Skin epidermis (tissue), 12 donors: ENCODE measurements at regions not wholly inside any gene's neighbourhood (a gene's known extent, or its start where the extent isn't known, plus 50 kb on each side); places are given as distances from the start of the nearest gene placed in this dataset.
"Not testable (repeated sequence)": the region's sequence is repeated elsewhere in the genome, so short reads cannot be mapped to it uniquely, and the experiment has no call there.

ENCODE experiments used
- H3K27ac ChIP-seq, 21 experiments: fragments of 200-600 bp; sonication (generic) in 11 of 21; one replicate each; pipeline ENCODE4 v1.5.0; 2020; ENCODE audit warnings: mild to moderate bottlenecking in 3 of 21, inconsistent platforms in 2 of 21, moderate library complexity in 2 of 21
- H3K4me3 ChIP-seq, 7 experiments: fragments of 200-600 bp; sonication (generic) in 2 of 7; one replicate each; pipeline ENCODE4 v1.5.0; 2020; ENCODE audit warnings: inconsistent platforms in 2 of 7, mild to moderate bottlenecking in 2 of 7, moderate library complexity in 1 of 7

DNA sequence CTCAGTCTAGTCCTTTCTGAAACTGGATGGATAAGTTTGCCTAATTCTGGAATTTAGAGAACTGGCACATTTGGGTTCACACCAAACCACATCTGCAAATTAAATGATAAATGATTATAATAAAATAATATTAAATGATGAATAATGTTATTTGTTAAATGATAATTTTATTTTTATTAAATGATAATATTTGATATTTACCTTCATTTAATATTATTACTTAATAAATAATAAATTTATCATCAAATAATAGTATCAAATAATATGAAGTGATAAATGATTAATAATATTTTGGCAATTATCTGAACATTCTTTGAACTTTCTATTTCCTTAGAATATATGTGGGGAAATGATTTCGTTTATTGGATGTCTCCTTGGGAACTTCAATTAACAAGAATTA is 1604.2 kb downstream of the STIM2 start:
- H3K4me3 ChIP-seq = no peak overlapping the region
- H3K27ac ChIP-seq = no peak overlapping the region

- H3K27ac ChIP-seq, H3K4me3 ChIP-seq: not testable (repeated sequence)
These were observed 1606.2 kb downstream of the STIM2 start for GRCh38 chr4:28466886-28467285.

DNA sequence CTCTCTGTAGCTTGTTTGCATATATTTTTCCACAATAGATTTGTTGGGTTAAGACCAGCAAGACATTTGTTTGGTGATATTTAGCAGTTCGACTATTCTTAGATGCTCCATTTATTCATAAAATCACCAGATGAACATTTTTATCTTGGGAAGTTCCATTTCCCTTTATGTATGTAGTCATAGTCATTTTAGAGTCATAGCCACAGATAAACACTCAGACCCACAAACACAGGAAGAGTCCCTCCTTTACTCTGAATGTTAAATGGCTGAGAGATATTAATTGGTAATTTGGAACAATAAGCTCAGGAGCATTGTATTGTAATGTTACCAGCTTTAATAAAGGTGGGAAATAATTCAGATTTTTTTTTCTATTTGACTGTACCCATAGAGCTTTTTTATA is 1608.7 kb downstream of the STIM2 start:
- Histone ChIP-seq H3K4me3 (no peak overlapping the region), H3K27ac (no peak overlapping the region)

- no peak overlapping the region for H3K4me3 ChIP-seq
These were observed 1609.2 kb downstream of the STIM2 start for GRCh38 chr4:28469886-28470285.

GRCh38 chr4:28475381-28475780 is 1614.7 kb downstream of the STIM2 start:
- Histone ChIP-seq H3K27ac (no peak overlapping the region), H3K4me3 (no peak overlapping the region)

More at GRCh38 chr4:28469886-28470285, 1609.2 kb downstream of the STIM2 start:
- no peak overlapping the region for H3K27ac ChIP-seq

- Histone ChIP-seq H3K27ac (no peak overlapping the region), H3K4me3 (no peak overlapping the region)
These were observed 1619.0 kb downstream of the STIM2 start for GRCh38 chr4:28479666-28480065.

GRCh38 chr4:28481565-28481964 is 1620.9 kb downstream of the STIM2 start:
- H3K27ac ChIP-seq = no peak overlapping the region
- H3K4me3 ChIP-seq = no peak overlapping the region

- no peak overlapping the region for H3K27ac ChIP-seq
- H3K4me3 ChIP-seq = no peak overlapping the region
These were observed 1622.1 kb downstream of the STIM2 start for GRCh38 chr4:28482580-28483270.

GRCh38 chr4:28488021-28488420 is 1627.4 kb downstream of the STIM2 start:
- H3K27ac ChIP-seq = no peak overlapping the region
- no peak overlapping the region for H3K4me3 ChIP-seq

DNA sequence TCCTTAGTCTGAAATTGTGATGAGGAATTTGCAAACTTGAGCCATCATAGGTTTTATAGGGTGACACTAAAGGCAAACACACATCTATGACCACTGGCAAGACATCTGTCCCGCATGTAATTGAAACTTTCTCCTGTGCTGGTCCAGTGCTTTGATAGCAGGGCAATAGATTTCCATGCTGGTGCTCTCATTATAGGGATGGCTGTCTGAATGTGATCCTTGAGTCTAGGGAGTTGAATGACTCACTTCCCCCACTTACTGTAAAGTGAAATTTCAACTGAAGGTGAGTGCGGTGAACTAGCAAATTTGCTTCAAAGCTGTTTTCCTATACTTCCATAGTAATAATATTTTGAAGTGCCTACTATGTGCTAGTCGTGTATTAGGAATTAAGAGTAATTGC is 1630.0 kb downstream of the STIM2 start:
- H3K27ac ChIP-seq = no peak overlapping the region
- no peak overlapping the region for H3K4me3 ChIP-seq

- no peak overlapping the region for H3K4me3 ChIP-seq
These were observed 1644.4 kb downstream of the STIM2 start for GRCh38 chr4:28505064-28505463.

DNA sequence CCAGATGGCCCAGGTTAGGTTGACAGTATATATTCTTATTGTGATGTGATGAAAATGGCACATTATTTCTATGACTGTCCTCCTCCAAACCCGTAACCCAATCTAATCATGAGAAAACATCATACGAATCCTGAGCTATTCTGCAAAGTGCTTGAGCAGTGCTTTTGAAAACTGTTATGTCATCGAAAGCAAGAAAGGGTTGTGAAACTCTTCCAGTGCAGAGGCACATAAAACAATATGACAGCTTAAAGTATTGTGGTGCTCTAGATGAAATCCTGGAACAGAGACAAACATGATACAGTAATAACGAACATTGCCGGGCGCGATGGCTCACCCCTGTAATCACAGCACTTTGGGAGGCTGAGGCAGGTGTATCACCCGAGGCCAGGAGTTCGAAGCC is 1648.0 kb downstream of the STIM2 start:
- no peak overlapping the region for H3K4me3 ChIP-seq
- no peak overlapping the region for H3K27ac ChIP-seq

More at GRCh38 chr4:28505064-28505463, 1644.4 kb downstream of the STIM2 start:
- no peak overlapping the region for H3K27ac ChIP-seq

DNA sequence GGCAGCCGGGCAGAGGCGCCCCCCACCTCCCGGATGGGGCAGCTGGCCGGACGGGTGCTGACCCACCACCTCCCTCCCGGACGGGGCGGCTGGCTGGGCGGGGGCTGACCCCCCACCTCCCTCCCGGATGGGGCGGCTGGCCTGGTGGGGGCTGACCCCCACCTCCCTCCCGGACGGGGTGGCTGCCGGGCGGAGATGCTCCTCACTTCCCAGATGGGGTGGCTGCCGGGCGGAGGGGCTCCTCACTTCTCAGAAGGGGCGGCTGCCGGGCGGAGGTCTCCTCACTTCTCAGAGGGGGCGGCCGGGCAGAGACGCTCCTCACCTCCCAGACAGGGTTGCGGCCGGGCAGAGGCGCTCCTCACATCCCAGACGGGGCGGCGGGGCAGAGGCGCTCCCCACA is 1654.1 kb downstream of the STIM2 start:
- H3K27ac ChIP-seq, H3K4me3 ChIP-seq: not testable (repeated sequence)

GRCh38 chr4:28518561-28519165 is 1658.0 kb downstream of the STIM2 start:
- no peak overlapping the region for H3K4me3 ChIP-seq
- H3K27ac ChIP-seq = no peak overlapping the region

DNA sequence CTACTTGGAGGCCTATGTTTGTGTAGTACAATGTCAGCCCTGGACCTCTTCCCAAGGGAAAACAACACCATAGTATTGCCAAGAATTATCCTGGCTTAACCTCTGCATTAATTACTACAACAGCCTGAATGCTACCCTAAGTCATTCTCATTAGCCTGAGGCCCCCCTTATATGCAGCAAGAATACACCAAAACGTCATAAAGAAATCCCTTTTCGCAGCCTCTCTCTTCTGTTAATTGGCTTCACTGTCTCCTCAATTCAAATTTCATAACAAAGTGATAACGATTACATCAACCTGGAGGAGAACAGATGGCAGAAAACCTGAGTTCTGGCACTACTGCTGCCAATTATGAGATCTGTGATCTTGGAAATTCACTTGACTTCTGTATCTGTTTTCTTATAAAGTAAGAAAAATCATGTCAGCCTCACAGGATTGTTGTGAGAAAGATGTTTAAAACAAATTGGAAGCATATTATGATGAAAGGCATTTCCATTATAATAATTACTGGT is 1663.1 kb downstream of the STIM2 start:
- Histone ChIP-seq H3K4me3 (no peak overlapping the region), H3K27ac (no peak overlapping the region)

GRCh38 chr4:28536124-28536523 is 1675.5 kb downstream of the STIM2 start:
- H3K4me3 ChIP-seq = no peak overlapping the region
- H3K27ac ChIP-seq = no peak overlapping the region

DNA sequence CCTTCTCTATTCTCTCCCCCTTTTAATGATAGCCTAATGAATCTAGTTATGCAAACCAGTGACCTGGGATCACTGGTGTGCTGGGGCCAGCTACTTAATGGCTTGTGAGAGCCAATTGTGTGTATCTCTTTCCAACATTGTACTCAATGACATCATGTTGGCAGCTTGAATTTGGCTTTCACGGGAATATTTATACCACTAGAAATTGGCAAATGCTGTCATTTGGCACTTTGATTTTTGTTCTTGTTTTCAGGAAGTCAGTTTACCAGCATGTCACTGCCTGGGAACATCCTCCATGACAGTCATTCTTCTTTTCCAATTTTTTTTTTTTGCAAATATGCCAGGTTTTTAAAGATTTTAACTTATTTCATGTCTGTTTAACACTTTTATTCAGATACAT is 1685.3 kb downstream of the STIM2 start:
- H3K27ac ChIP-seq = no peak overlapping the region
- H3K4me3 ChIP-seq = no peak overlapping the region

- Histone ChIP-seq H3K4me3 (no peak overlapping the region), H3K27ac (no peak overlapping the region)
These were observed 1687.5 kb downstream of the STIM2 start for GRCh38 chr4:28548136-28548535.

- H3K4me3 ChIP-seq = no peak overlapping the region
- H3K27ac ChIP-seq = no peak overlapping the region
These were observed 1688.0 kb downstream of the STIM2 start for GRCh38 chr4:28548594-28548993.

GRCh38 chr4:28555866-28556265 is 1695.2 kb downstream of the STIM2 start:
- no peak overlapping the region for H3K4me3 ChIP-seq
- H3K27ac ChIP-seq = no peak overlapping the region

- no peak overlapping the region for H3K27ac ChIP-seq
- no peak overlapping the region for H3K4me3 ChIP-seq
These were observed 1697.1 kb downstream of the STIM2 start for GRCh38 chr4:28557755-28558154.

DNA sequence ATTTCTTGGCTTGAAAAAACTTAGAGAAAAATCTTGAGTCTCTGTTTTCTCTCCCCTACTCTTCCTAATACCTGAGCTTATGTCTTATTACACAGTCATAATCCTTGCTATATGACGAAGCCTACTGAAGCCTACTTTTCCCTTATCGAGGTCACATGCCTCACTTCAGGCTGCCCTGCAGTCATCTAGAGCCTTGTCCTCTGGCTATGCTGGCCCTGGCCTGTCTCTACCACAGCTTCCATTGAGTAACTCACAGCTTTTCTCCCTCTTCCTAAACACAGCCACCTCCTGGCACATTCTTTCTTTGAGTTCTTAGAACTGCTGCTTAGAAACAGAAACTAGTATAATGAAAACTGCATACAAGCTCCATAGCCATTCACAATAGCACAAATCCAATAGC is 1698.3 kb downstream of the STIM2 start:
- H3K4me3 ChIP-seq = no peak overlapping the region
- H3K27ac ChIP-seq = no peak overlapping the region
